ENCODE measurements at regions not wholly inside any gene's neighbourhood (a gene's known extent, or its start where the extent isn't known, plus 50 kb on each side); places are given as distances from the start of the nearest gene placed in this dataset.

GRCh38 chr12:65769880-65770279, 54.4 kb upstream of the HMGA2 start:
- Histone ChIP-seq H3K9me3 (ENCODE audit: control insufficient read depth in 2 of 3, insufficient read depth in 1 of 3, low read length in 3 of 3) (no peaks in the 10 kb centered on the region), H3K4me3 (ENCODE audit: low read length in 3 of 3) (no peak overlapping the region), H3K27me3 (ENCODE audit: control insufficient read depth, insufficient read depth, low read length) (no peaks in the 10 kb centered on the region), H3K4me1 (ENCODE audit: control insufficient read depth in 2 of 3, insufficient read depth in 2 of 3, low read depth in 1 of 3, low read length in 3 of 3) (no peaks in the 10 kb centered on the region), H3K27ac (ENCODE audit: low read depth in 2 of 2, low read length in 2 of 2) (no peak overlapping the region), H3K9ac (ENCODE audit: low read length in 3 of 3) (no peak overlapping the region), H3K36me3 (ENCODE audit: control insufficient read depth in 2 of 3, insufficient read depth in 3 of 3, low read length in 3 of 3) (no peaks in the 10 kb centered on the region)
- TF ChIP-seq CTCF (IDR thresholded peaks at IDR 0.05; ENCODE audit: borderline replicate concordance, extremely low read depth, insufficient read depth) = no peak
- DNase-seq (no peak), FAIRE-seq (no peak)
- intact Hi-C loops (cut with DNase I) = no loop called here
